Astrocyte (in vitro differentiated cells and primary cell): ENCODE measurements at regions not wholly inside any gene's neighbourhood (a gene's known extent, or its start where the extent isn't known, plus 50 kb on each side); places are given as distances from the start of the nearest gene placed in this dataset.

ENCODE experiments used
- DNase-seq: peaks from one replicate; pipeline ENCODE4 v3.0.0-alpha.2; 2010; ENCODE audit warnings: low read depth
- FAIRE-seq: peaks from 2 replicates; lab custom pipeline; 2011; peaks lifted over from hg19 to GRCh38; lab: Jason Lieb, UNC
- H2AFZ ChIP-seq: 2 replicates; pipeline ENCODE4 v1.6.0; 2012; ENCODE audit warnings: low read depth, low read length, inconsistent platforms
- H3K27ac ChIP-seq: 2 replicates; pipeline ENCODE4 v1.5.1; 2011; ENCODE audit warnings: low read depth, low read length, inconsistent platforms
- H3K27me3 ChIP-seq: 2 replicates; pipeline ENCODE4 v1.6.0; 2011; ENCODE audit warnings: low read length, inconsistent platforms; ENCODE audit not compliant: insufficient read depth
- H3K36me3 ChIP-seq: 2 replicates; pipeline ENCODE4 v1.5.1; 2011; ENCODE audit warnings: low read length, inconsistent platforms; ENCODE audit not compliant: insufficient read depth
- H3K4me1 ChIP-seq: 2 replicates; pipeline ENCODE4 v1.5.1; 2011; ENCODE audit warnings: low read length, inconsistent platforms; ENCODE audit not compliant: insufficient read depth
- H3K4me2 ChIP-seq: 2 replicates; pipeline ENCODE4 v1.6.0; 2012; ENCODE audit warnings: low read length, inconsistent platforms
- H3K4me3 ChIP-seq: 2 replicates; pipeline ENCODE4 v1.5.1; 2011; ENCODE audit warnings: low read depth, mild to moderate bottlenecking, low read length, inconsistent platforms; ENCODE audit not compliant: insufficient read depth
- H3K79me2 ChIP-seq: 2 replicates; pipeline ENCODE4 v1.6.0; 2012; ENCODE audit warnings: mild to moderate bottlenecking, low read length, inconsistent platforms; ENCODE audit not compliant: insufficient read depth
- H3K9ac ChIP-seq: 2 replicates; pipeline ENCODE4 v1.6.0; 2012; ENCODE audit warnings: mild to moderate bottlenecking, low read length, inconsistent platforms
- H3K9me3 ChIP-seq: 2 replicates; pipeline ENCODE4 v1.5.1; 2012; ENCODE audit warnings: low read depth, mild to moderate bottlenecking, low read length, inconsistent platforms; ENCODE audit not compliant: insufficient read depth
- H4K20me1 ChIP-seq: 2 replicates; pipeline ENCODE4 v1.6.0; 2012; ENCODE audit warnings: low read length, inconsistent platforms; ENCODE audit not compliant: insufficient read depth
- H3K27ac Mint-ChIP-seq: one replicate; pipeline ENCODE4 v1.8.0; 2021; ENCODE audit warnings: mild to moderate bottlenecking, mixed read lengths; ENCODE audit not compliant: unreplicated experiment
- H3K27me3 Mint-ChIP-seq: one replicate; pipeline ENCODE4 v1.8.0; 2021; ENCODE audit warnings: low read depth, mixed read lengths; ENCODE audit not compliant: unreplicated experiment
- H3K36me3 Mint-ChIP-seq: one replicate; pipeline ENCODE4 v1.8.0; 2021; ENCODE audit warnings: low read depth, mixed read lengths; ENCODE audit not compliant: unreplicated experiment
- H3K4me1 Mint-ChIP-seq: one replicate; pipeline ENCODE4 v1.8.0; 2021; ENCODE audit warnings: low read depth, mixed read lengths; ENCODE audit not compliant: unreplicated experiment
- H3K4me3 Mint-ChIP-seq: one replicate; pipeline ENCODE4 v1.8.0; 2021; ENCODE audit warnings: mild to moderate bottlenecking, moderate library complexity, mixed read lengths; ENCODE audit not compliant: unreplicated experiment
- H3K9me3 Mint-ChIP-seq: one replicate; pipeline ENCODE4 v1.8.0; 2021; ENCODE audit warnings: mild to moderate bottlenecking, mixed read lengths; ENCODE audit not compliant: unreplicated experiment
- EZH2 ChIP-seq: IDR thresholded peaks from 2 replicates; pipeline ENCODE4 v1.6.1; 2012; ENCODE audit warnings: mild to moderate bottlenecking, low read length, inconsistent platforms; ENCODE audit not compliant: insufficient read depth
- TF ChIP-seq, protein P1 (sequence below): IDR thresholded peaks from 2 replicates; pipeline ENCODE4 v1.5.1; 2011; ENCODE audit warnings: low read depth, mild to moderate bottlenecking, inconsistent platforms, low read length, moderate library complexity; ENCODE audit not compliant: insufficient read depth

DNA sequence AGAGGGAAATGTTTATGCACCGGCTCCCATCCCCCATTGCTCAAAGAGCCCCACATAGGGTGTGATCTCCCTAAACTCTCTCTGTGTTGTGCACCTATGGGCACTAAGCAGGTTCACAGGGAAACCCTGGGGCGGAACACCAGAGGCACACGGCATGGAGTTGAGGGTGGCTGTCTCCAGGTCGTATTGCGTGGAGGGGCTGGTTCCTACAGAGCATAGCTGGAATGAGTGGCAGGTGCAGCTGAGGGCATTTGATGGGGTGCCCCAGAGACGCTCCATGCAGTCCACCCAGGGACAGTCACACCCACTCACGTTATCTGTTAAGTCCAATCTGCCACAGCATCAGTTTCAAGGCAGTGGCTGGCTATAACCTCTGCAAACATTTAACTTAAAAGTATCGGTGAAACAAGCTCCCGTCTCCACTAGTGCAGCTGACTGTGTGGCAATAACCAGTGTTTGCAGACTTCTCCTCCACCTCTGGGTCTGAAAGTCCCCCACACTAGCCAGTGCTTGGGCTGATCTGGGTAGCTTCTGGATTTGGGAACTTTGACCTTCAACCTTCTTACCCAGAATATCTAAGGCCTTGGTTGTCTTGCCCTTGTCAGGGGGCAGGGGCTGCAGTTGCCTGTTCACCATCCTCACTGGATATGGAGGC, 249.2 kb upstream of the ZNF32 start:
- no peak overlapping the region for H3K9ac ChIP-seq
- FAIRE-seq (no peak), DNase-seq (no peak)
- H3K36me3 Mint-ChIP-seq, result no peaks in the 10 kb centered on the region
- H3K9me3 ChIP-seq, result no peaks in the 10 kb centered on the region
- H2AFZ ChIP-seq, result no peak overlapping the region
- H3K27ac ChIP-seq, result no peak overlapping the region
- H3K4me1 Mint-ChIP-seq, result peaks cover 14% of the 10 kb centered on the region
- peaks cover 2% of the 10 kb centered on the region for H3K9me3 Mint-ChIP-seq
- no peak overlapping the region for H3K4me3 ChIP-seq
- H3K4me3 Mint-ChIP-seq, result no peak overlapping the region
- H3K27me3 Mint-ChIP-seq, result peaks cover 16% of the 10 kb centered on the region
- H3K36me3 ChIP-seq, result no peaks in the 10 kb centered on the region
- no peaks in the 10 kb centered on the region for H3K4me1 ChIP-seq
- H3K4me2 ChIP-seq, result no peak overlapping the region
- TF ChIP-seq, protein P1, sequence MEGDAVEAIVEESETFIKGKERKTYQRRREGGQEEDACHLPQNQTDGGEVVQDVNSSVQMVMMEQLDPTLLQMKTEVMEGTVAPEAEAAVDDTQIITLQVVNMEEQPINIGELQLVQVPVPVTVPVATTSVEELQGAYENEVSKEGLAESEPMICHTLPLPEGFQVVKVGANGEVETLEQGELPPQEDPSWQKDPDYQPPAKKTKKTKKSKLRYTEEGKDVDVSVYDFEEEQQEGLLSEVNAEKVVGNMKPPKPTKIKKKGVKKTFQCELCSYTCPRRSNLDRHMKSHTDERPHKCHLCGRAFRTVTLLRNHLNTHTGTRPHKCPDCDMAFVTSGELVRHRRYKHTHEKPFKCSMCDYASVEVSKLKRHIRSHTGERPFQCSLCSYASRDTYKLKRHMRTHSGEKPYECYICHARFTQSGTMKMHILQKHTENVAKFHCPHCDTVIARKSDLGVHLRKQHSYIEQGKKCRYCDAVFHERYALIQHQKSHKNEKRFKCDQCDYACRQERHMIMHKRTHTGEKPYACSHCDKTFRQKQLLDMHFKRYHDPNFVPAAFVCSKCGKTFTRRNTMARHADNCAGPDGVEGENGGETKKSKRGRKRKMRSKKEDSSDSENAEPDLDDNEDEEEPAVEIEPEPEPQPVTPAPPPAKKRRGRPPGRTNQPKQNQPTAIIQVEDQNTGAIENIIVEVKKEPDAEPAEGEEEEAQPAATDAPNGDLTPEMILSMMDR, result no peak
- no peak for TF ChIP-seq EZH2
- peaks cover 3% of the 10 kb centered on the region for H3K27me3 ChIP-seq
- no peaks in the 10 kb centered on the region for H3K79me2 ChIP-seq
- no peaks in the 10 kb centered on the region for H4K20me1 ChIP-seq
- H3K27ac Mint-ChIP-seq, result no peak overlapping the region

DNA sequence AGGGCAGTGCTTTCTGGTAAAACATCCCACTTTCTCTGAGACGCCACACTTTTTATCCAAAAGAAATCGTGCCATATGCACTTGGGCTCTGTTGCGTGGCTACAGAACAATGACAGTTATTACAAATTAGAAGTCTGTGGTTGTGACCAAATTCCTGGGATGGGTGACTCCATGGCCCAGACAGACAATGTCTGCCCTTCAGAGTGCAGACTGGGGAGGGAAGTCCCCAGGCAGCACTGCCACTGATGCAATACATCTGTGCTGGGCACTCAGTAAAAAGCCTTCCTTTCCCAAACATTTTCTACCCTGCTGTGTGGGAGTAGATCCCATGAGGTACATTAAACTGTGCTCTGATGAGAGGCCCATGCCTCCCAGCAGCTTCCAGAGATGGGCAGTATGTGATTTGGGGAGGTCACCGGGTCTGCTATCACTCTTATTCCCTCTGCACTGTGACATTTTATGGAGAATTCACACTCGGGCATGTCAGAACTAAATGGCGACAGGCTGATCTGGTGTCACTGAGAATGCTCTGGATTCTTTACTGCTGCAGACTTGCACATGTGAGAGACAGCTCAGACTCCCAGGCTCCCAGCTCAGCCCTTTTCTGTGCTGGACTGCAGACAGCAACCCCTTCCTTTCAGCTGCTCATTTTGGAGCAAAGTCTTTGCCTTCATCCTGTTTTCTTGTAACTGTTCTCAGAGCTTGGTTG, 243.5 kb upstream of the ZNF32 start:
- no peaks in the 10 kb centered on the region for H3K9me3 ChIP-seq
- Mint-ChIP-seq H3K27ac (peak overlapping the region; percentile 87), H3K36me3 (no peaks in the 10 kb centered on the region), H3K4me1 (peaks cover 35% of the 10 kb centered on the region), H3K27me3 (peaks cover 6% of the 10 kb centered on the region), H3K9me3 (no peaks in the 10 kb centered on the region), H3K4me3 (no peak overlapping the region)
- H3K27me3 ChIP-seq, result peaks cover 3% of the 10 kb centered on the region
- H3K4me1 ChIP-seq, result peaks cover 11% of the 10 kb centered on the region
- no peak for TF ChIP-seq EZH2
- TF ChIP-seq, protein P1, result no peak
- peak; percentile 54 for DNase-seq
- peak; percentile 88 for FAIRE-seq
- no peaks in the 10 kb centered on the region for H3K36me3 ChIP-seq
- no peaks in the 10 kb centered on the region for H3K79me2 ChIP-seq
- no peak overlapping the region for H3K4me3 ChIP-seq
- H4K20me1 ChIP-seq, result no peaks in the 10 kb centered on the region
- no peak overlapping the region for H3K4me2 ChIP-seq
- H3K9ac ChIP-seq, result no peak overlapping the region
- no peak overlapping the region for H3K27ac ChIP-seq
- H2AFZ ChIP-seq, result no peak overlapping the region

DNA sequence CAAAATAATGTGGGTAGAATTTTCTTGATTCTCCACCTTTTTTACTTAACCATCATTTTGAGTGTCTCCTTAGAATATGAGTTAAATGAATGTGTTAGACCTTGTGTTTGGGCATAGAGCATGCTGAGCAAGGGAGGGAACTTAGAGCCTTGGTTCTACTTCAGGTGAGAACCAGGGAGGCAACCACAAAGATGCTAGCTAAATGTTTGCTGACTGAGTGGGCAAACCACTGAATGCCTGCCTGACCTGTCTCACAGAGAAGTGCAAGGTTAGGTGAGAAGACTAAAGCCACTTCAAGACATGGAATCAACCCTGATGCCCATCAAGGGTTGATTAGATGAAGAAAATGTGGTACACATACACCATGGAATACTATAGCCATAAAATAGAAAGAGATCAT, 242.6 kb upstream of the ZNF32 start:
- H3K27me3 Mint-ChIP-seq, result no peaks in the 10 kb centered on the region
- Histone ChIP-seq H3K27me3 (no peaks in the 10 kb centered on the region), H3K4me2 (no peak overlapping the region), H3K9ac (no peak overlapping the region), H3K4me3 (no peak overlapping the region), H3K36me3 (no peaks in the 10 kb centered on the region), H2AFZ (no peak overlapping the region), H3K9me3 (no peaks in the 10 kb centered on the region), H3K79me2 (no peaks in the 10 kb centered on the region), H4K20me1 (no peaks in the 10 kb centered on the region), H3K27ac (no peak overlapping the region), H3K4me1 (peaks cover 11% of the 10 kb centered on the region)
- no peaks in the 10 kb centered on the region for H3K9me3 Mint-ChIP-seq
- no peak for TF ChIP-seq EZH2
- TF ChIP-seq, protein P1, result no peak
- DNase-seq (no peak), FAIRE-seq (no peak)
- peaks cover 35% of the 10 kb centered on the region for H3K4me1 Mint-ChIP-seq
- no peak overlapping the region for H3K4me3 Mint-ChIP-seq
- no peaks in the 10 kb centered on the region for H3K36me3 Mint-ChIP-seq
- H3K27ac Mint-ChIP-seq, result peak overlapping the region; percentile 83
